Ascending aorta (tissue), 2 donors: ENCODE measurements at regions not wholly inside any gene's neighbourhood (a gene's known extent, or its start where the extent isn't known, plus 50 kb on each side); places are given as distances from the start of the nearest gene placed in this dataset.

Experiments
- DNase-seq, 2 donors: peaks; one replicate each; pipeline ENCODE4 v3.0.0-alpha.2; 2019; ENCODE audit warnings: low spot score in 2 of 2
- H3K27ac ChIP-seq, 2 donors: fragments of 200-600 bp; sonication (generic); one replicate each; pipeline ENCODE4 v1.5.1; 2016 to 2017; ENCODE audit warnings: mild to moderate bottlenecking in 1 of 2
- H3K27me3 ChIP-seq: fragments of 200-600 bp; sonication (generic); one replicate; pipeline ENCODE4 v1.5.1; 2017
- H3K36me3 ChIP-seq, 2 donors: fragments of 200-600 bp; sonication (generic); one replicate each; pipeline ENCODE4 v1.5.1; 2016
- H3K4me1 ChIP-seq, 2 donors: fragments of 200-600 bp; sonication (generic); one replicate each; pipeline ENCODE4 v1.5.1; 2016 to 2017; ENCODE audit warnings: mild to moderate bottlenecking in 1 of 2
- H3K4me3 ChIP-seq, 2 donors: fragments of 200-600 bp; sonication (generic); one replicate each; pipeline ENCODE4 v1.5.1; 2016 to 2017; ENCODE audit warnings: mild to moderate bottlenecking in 1 of 2
- H3K9me3 ChIP-seq, 2 donors: fragments of 200-600 bp; sonication (generic); one replicate each; pipeline ENCODE4 v1.5.1; 2016
- CTCF ChIP-seq, 3 experiments: fragments of 200-600 bp in 2 of 3; fragments of 450-650 bp in 1 of 3; sonication (generic) in 2 of 3; IDR thresholded peaks; one replicate each; pipeline ENCODE4 v1.5.1; 2016 to 2019; ENCODE audit warnings: antibody characterized with exemption in 3 of 3, mild to moderate bottlenecking in 1 of 3, moderate library complexity in 1 of 3
- intact Hi-C: fragments of 100-400 bp; cut with DNase I; formaldehyde crosslinking; loops from one replicate; pipeline ENCODE4 v1.15.1; 2023

DNA sequence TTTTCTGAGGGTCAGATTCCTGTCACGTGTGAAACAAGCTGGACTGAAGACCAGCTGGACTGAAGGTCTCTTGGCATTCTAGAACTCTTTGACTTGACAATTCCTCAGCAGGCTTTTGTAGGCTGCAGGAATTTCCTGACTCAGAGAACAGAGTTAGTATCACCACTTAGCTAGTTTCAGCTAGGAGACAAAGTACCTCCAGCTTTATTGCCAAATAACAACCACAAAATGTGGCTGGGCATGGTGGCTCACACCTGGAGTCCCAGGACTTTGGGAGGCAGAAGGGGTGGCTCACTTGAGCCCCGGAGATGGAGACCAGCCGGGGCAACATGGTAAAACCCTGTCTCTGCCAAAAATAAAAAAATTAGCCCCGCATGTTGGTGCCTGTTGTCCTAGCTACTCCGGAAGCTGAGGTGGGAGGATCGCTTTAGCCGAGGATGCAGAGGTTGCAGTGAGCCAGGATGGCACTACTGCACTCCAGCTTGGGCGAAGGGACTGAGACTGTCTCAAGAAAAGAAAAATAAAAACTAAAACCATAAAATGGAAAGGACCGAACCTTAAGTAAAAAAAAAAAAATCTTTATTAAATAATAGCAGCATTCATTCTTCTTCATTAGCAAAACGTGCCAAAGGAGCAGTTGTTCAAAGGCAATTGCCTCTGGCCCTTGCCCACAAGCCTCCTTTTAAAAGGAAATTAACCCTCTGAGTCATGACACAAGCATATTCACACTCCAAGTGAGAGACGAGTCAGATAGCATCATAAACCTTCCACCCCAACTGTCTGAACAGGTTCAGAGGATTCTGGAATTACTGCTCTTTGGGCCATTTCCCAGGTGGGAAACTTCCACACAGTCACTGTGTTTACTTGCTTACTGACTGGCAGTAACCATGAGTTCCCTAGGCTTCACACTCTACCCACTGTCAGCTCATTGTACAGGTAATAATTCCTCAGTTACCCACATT is 88.9 kb downstream of the MYL12B start:
- Histone ChIP-seq H3K4me1 (no peaks in the 10 kb centered on the region), H3K27ac (no peak overlapping the region), H3K4me3 (no peak overlapping the region), H3K27me3 (no peaks in the 10 kb centered on the region), H3K36me3 (no peaks in the 10 kb centered on the region), H3K9me3 (no peaks in the 10 kb centered on the region)
- no peak for TF ChIP-seq CTCF (IDR thresholded peaks at IDR 0.05)
- no peak for DNase-seq
- intact Hi-C loops: no loop called here

DNA sequence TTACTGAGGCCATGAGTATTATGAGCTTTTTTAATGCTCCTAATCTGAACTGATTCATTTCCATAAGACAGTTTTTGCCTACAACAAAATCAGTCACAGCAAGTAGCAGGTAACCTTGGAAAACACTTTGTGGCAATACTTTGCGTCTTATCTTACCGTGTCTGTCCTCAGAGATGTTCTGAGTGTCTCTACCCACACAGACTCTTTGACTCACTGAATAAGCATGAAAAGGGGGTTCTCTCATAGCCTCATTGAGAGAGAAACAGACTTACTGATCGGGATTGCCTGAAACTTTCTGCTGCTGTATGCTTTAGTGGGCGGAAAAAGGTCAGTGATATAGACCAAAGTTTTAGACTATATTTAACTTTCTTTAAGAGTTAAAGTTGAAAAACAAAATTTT is 92.6 kb downstream of the MYL12B start:
- intact Hi-C loops: no loop called here
- TF ChIP-seq CTCF (IDR thresholded peaks at IDR 0.05): no peak
- Histone ChIP-seq H3K4me3 (no peak overlapping the region), H3K36me3 (no peaks in the 10 kb centered on the region), H3K4me1 (no peaks in the 10 kb centered on the region), H3K27me3 (no peaks in the 10 kb centered on the region), H3K27ac (no peak overlapping the region), H3K9me3 (no peaks in the 10 kb centered on the region)
- DNase-seq: no peak

GRCh38 chr18:3356614-3357013 is 93.4 kb upstream of the TGIF1 start:
- Histone ChIP-seq H3K36me3 (no peaks in the 10 kb centered on the region), H3K27me3 (no peaks in the 10 kb centered on the region), H3K27ac (no peak overlapping the region), H3K9me3 (no peaks in the 10 kb centered on the region), H3K4me3 (no peak overlapping the region), H3K4me1 (no peaks in the 10 kb centered on the region)
- TF ChIP-seq CTCF (IDR thresholded peaks at IDR 0.05): no peak
- DNase-seq: no peak
- intact Hi-C loops: no loop called here

DNA sequence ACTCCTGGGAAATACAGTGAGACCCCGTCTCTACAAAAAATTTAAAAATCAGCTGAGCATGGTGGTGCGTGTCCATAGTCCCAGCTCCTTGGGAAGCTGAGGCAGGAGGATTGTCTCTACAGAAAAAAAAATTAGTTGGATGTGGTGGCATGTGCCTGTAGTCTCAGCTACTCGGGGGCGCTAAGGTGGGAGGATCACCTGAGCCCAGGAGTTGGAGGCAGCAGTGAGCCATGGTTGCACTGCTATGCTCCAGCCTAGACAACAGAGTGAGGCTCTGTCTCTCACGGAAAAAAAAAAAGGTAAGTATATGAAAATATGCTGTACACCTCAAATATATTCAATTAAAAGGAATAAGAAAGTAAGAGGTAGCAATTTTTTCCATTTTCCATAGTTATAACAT is 92.5 kb upstream of the TGIF1 start:
- no peak for TF ChIP-seq CTCF (IDR thresholded peaks at IDR 0.05)
- Histone ChIP-seq H3K36me3 (no peaks in the 10 kb centered on the region), H3K4me1 (no peaks in the 10 kb centered on the region), H3K4me3 (no peak overlapping the region), H3K27me3 (no peaks in the 10 kb centered on the region), H3K27ac (no peak overlapping the region), H3K9me3 (no peaks in the 10 kb centered on the region)
- no peak for DNase-seq
- intact Hi-C loops: no loop called here

DNA sequence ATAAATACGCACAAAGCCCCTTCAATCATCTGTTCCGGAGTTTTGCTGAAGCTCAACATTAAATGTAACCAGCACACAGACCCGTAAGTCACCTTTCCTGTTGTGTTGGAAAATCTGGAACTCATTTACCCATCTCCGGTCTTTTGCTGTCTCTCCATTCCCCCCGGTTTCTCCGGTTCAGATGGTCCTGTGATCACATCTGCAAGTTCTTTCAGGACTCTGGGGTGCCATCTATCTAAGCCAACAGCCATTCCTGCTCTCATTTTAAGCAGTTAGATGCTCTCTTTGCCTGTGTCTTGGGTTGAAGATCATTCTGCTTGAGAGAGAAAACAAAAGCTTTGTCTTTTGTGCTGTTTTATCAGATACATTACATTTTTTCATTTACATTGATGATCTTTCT is 91.7 kb upstream of the TGIF1 start:
- H3K4me1 ChIP-seq: no peaks in the 10 kb centered on the region
- H3K9me3 ChIP-seq: no peaks in the 10 kb centered on the region
- H3K27me3 ChIP-seq: no peaks in the 10 kb centered on the region
- TF ChIP-seq CTCF (IDR thresholded peaks at IDR 0.05): no peak
- intact Hi-C loops: no loop called here
- no peak overlapping the region for H3K4me3 ChIP-seq
- no peak for DNase-seq
- no peaks in the 10 kb centered on the region for H3K36me3 ChIP-seq
- H3K27ac ChIP-seq: no peak overlapping the region
